RCC 7860 (cell line): ENCODE measurements at regions not wholly inside any gene's neighbourhood (a gene's known extent, or its start where the extent isn't known, plus 50 kb on each side); places are given as distances from the start of the nearest gene placed in this dataset.

Experiments used
- DNase-seq: peaks from one replicate; pipeline ENCODE4 v3.0.0-alpha.2; 2015; ENCODE audit warnings: low spot score
- FAIRE-seq: peaks from 2 replicates; lab custom pipeline; 2012; peaks lifted over from hg19 to GRCh38; lab: Jason Lieb, UNC

GRCh38 chr7:116614499-116615262 lies 57.3 kb upstream of the MET start:
- DNase-seq (no peak), FAIRE-seq (no peak)

GRCh38 chr7:116616555-116617059 lies 55.4 kb upstream of the MET start:
- DNase-seq (peak; percentile 50), FAIRE-seq (peak; percentile 65)

GRCh38 chr7:116617878-116618277 lies 54.1 kb upstream of the MET start:
- no peak for FAIRE-seq
- DNase-seq: no peak

GRCh38 chr7:116618338-116619128 lies 53.5 kb upstream of the MET start:
- DNase-seq (no peak), FAIRE-seq (no peak)

GRCh38 chr7:116621649-116622048 lies 50.3 kb upstream of the MET start:
- FAIRE-seq (no peak), DNase-seq (no peak)
